Spleen (tissue), 11 donors: ENCODE measurements at regions not wholly inside any gene's neighbourhood (a gene's known extent, or its start where the extent isn't known, plus 50 kb on each side); places are given as distances from the start of the nearest gene placed in this dataset.

ENCODE experiments used
- DNase-seq: peaks from one replicate; pipeline ENCODE4 v3.0.0-alpha.2; 2020
- H3K27ac ChIP-seq, 8 donors: fragments of 200-600 bp; sonication (generic) in 7 of 8; 1 replicate in 4 of 8; 2 replicates in 4 of 8; pipeline versions ENCODE4 v1.5.0 to v1.8.0; 2016 to 2021; ENCODE audit warnings: inconsistent platforms in 4 of 8, mild to moderate bottlenecking in 4 of 8, moderate library complexity in 1 of 8
- H3K27me3 ChIP-seq, 7 donors: fragments of 200-600 bp; sonication (generic) in 6 of 7; replicated peaks in 1 of 7; 1 replicate in 4 of 7; 2 replicates in 3 of 7; pipeline versions ENCODE4 v1.5.0 to v1.8.0; 2016 to 2021; ENCODE audit warnings: inconsistent platforms in 3 of 7, mild to moderate bottlenecking in 1 of 7
- H3K36me3 ChIP-seq, 6 donors: fragments of 200-600 bp; sonication (generic) in 5 of 6; 1 replicate in 4 of 6; 2 replicates in 2 of 6; pipeline versions ENCODE4 v1.5.0 to v1.8.0; 2016 to 2021; ENCODE audit warnings: inconsistent platforms in 2 of 6
- H3K4me1 ChIP-seq, 6 donors: fragments of 200-600 bp; sonication (generic) in 5 of 6; 1 replicate in 3 of 6; 2 replicates in 3 of 6; pipeline versions ENCODE4 v1.5.0 to v1.8.0; 2016 to 2021; ENCODE audit warnings: inconsistent platforms in 3 of 6
- H3K4me3 ChIP-seq, 8 donors: fragments of 200-600 bp; sonication (generic) in 7 of 8; 1 replicate in 4 of 8; 2 replicates in 4 of 8; pipeline versions ENCODE4 v1.5.0 to v1.8.0; 2016 to 2021; ENCODE audit warnings: inconsistent platforms in 4 of 8, mild to moderate bottlenecking in 4 of 8, moderate library complexity in 2 of 8
- H3K9me3 ChIP-seq, 8 donors: fragments of 200-600 bp; sonication (generic) in 7 of 8; 1 replicate in 4 of 8; 2 replicates in 4 of 8; pipeline versions ENCODE4 v1.5.0 to v1.8.0; 2016 to 2021; ENCODE audit warnings: inconsistent platforms in 4 of 8
- POLR2A ChIP-seq, 3 donors: fragments of 450-650 bp; IDR thresholded peaks; one replicate each; pipeline ENCODE4 v1.5.1; 2017; ENCODE audit warnings: antibody characterized with exemption in 3 of 3, mild to moderate bottlenecking in 1 of 3
- POLR2AphosphoS5 ChIP-seq, 3 donors: sonication (generic); formaldehyde crosslinking; IDR thresholded peaks; one replicate each; pipeline ENCODE4 v1.5.1; 2017; ENCODE audit warnings: antibody characterized with exemption in 3 of 3
- WGBS, 5 donors: extraction: QIAGEN DNeasy Blood & Tissue Kit in 3 of 5; methylation state at CpG; one replicate each; pipeline versions ENCODE4 v1.1.5 to v1.1.7; 2013 to 2018; 5-methylcytosine and 5-hydroxymethylcytosine counted together
- intact Hi-C: fragments of 100-400 bp; cut with DNase I; formaldehyde crosslinking; loops from one replicate; pipeline ENCODE4 v1.15.0; 2023; ENCODE audit warnings: low total_unique reads
- TF ChIP-seq, protein P1 (sequence below), 11 experiments: fragments of 200-600 bp in 7 of 11; fragments of 450-650 bp in 4 of 11; sonication (generic) in 4 of 11; IDR thresholded peaks in 8 of 11; conservative IDR thresholded peaks in 3 of 11; 1 replicate in 7 of 11; 2 replicates in 4 of 11; pipeline versions ENCODE4 v1.4.0 to v1.8.0; 2016 to 2021; ENCODE audit warnings: antibody characterized with exemption in 11 of 11, inconsistent platforms in 4 of 11, mild to moderate bottlenecking in 1 of 11
- donor health status: healthy with polysubstance abuse.
- donor health status: DM: no; HTN: no; CAD: no; lungs with moderate emphysema.
- donor health status: DM: no; HTN: no; CAD: no.
- donor health status: Bipolar disorder and iron deficiency.
- donor health status: healthy.
- donor health status: DM: no; HTN: no; CAD: no.
- donor health status: DM: yes; HTN: yes; CAD: no.

DNA sequence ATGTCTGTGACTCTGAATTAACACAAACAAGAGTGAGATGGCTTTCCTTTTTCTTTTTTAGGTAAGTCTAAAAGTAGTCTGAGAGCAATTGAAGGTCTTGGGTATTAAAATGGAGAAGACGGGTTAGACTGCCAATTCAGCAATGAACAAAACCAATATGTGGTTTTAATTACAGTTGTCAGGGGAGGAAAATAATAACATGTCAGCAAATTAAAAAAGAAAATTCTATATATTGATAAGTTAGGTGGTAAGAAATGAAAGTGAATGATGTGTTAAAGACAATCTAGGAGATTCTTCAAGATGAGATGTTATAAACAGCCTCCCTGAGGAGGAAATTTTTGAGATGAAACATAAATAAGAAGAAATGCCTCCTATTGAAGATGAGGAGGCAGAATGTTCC lies 150.6 kb upstream of the HSF2 start:
- no peaks in the 10 kb centered on the region for H3K27me3 ChIP-seq
- H3K36me3 ChIP-seq: no peaks in the 10 kb centered on the region
- DNase-seq: no peak
- TF ChIP-seq POLR2A (IDR thresholded peaks at IDR 0.05) (no peak), POLR2AphosphoS5 (IDR thresholded peaks at IDR 0.05) (no peak)
- TF ChIP-seq, protein P1, sequence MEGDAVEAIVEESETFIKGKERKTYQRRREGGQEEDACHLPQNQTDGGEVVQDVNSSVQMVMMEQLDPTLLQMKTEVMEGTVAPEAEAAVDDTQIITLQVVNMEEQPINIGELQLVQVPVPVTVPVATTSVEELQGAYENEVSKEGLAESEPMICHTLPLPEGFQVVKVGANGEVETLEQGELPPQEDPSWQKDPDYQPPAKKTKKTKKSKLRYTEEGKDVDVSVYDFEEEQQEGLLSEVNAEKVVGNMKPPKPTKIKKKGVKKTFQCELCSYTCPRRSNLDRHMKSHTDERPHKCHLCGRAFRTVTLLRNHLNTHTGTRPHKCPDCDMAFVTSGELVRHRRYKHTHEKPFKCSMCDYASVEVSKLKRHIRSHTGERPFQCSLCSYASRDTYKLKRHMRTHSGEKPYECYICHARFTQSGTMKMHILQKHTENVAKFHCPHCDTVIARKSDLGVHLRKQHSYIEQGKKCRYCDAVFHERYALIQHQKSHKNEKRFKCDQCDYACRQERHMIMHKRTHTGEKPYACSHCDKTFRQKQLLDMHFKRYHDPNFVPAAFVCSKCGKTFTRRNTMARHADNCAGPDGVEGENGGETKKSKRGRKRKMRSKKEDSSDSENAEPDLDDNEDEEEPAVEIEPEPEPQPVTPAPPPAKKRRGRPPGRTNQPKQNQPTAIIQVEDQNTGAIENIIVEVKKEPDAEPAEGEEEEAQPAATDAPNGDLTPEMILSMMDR (IDR thresholded peaks at IDR 0.05 in 8 of 11, conservative IDR thresholded peaks at IDR 0.05 in 3 of 11): no peak
- H3K4me3 ChIP-seq: no peak overlapping the region
- intact Hi-C loops: no loop called here
- 40 to 47% (median 41%) methylated on average over 1 of the region's 1 CpG for WGBS, 5 donors
- no peak overlapping the region for H3K27ac ChIP-seq
- H3K4me1 ChIP-seq: no peaks in the 10 kb centered on the region
- H3K9me3 ChIP-seq: peaks cover 0 to 40% (median 28%) of the 10 kb centered on the region in 8 donors

DNA sequence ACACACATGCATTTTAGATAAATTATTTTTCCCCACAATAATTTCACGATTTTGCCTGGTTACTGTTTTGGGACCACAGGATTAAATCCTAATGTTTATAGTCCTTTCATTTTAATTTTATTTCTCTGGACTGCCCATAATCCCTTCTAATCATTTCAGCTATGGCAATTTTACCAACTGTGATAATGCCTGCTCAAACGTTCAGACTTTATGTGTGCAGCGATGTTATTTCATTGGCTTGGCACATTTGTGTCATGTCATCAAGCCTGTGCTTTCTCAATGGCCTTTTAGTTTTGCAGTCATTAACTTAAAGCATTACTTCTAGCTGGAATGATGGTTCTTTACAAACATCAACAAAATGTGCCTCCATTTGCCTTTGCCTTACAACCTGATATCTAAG lies 140.6 kb upstream of the HSF2 start:
- TF ChIP-seq POLR2A (IDR thresholded peaks at IDR 0.05) (no peak), POLR2AphosphoS5 (IDR thresholded peaks at IDR 0.05) (no peak)
- TF ChIP-seq, protein P1 (IDR thresholded peaks at IDR 0.05 in 8 of 11, conservative IDR thresholded peaks at IDR 0.05 in 3 of 11): no peak
- no peak for DNase-seq
- intact Hi-C loops: no loop called here

DNA sequence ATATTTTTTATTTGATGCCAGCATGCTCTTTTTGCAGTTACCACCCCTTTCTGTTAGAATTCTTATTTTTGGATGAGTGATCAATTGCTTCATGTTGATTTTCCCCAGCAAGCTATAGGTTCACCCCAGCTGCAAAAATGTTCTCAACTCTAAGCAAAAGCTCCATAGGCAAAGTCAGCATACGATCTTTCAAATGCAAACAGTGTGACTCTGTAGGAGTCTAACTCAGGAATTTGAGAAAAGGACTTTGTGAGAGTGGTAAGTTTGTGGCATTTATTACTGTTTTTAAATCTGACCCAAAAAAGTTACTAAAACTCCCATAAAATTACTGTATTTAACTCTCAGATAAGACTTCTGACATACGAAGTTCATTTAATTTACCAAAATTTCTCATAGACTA lies 134.9 kb upstream of the HSF2 start:
- no peaks in the 10 kb centered on the region for H3K4me1 ChIP-seq
- intact Hi-C loops: no loop called here
- H3K4me3 ChIP-seq: no peak overlapping the region
- 46 to 71% (median 53%) methylated on average over 2 of the region's 2 CpGs for WGBS, 5 donors
- no peak for DNase-seq
- no peaks in the 10 kb centered on the region for H3K36me3 ChIP-seq
- no peak overlapping the region for H3K27ac ChIP-seq
- no peaks in the 10 kb centered on the region for H3K27me3 ChIP-seq
- H3K9me3 ChIP-seq: peaks cover 0 to 24% (median 13%) of the 10 kb centered on the region in 8 donors
- no peak for TF ChIP-seq POLR2AphosphoS5 (IDR thresholded peaks at IDR 0.05)
- TF ChIP-seq POLR2A (IDR thresholded peaks at IDR 0.05): no peak
- TF ChIP-seq, protein P1 (IDR thresholded peaks at IDR 0.05 in 8 of 11, conservative IDR thresholded peaks at IDR 0.05 in 3 of 11): no peak

More for the DNA sequence above, 140.6 kb upstream of the HSF2 start:
- H3K4me3 ChIP-seq: no peak overlapping the region
- H3K27me3 ChIP-seq: no peaks in the 10 kb centered on the region
- no peaks in the 10 kb centered on the region for H3K36me3 ChIP-seq
- 72 to 91% (median 85%) methylated on average over 3 of the region's 3 CpGs for WGBS, 5 donors
- H3K4me1 ChIP-seq: no peaks in the 10 kb centered on the region
- no peaks in the 10 kb centered on the region for H3K9me3 ChIP-seq
- no peak overlapping the region for H3K27ac ChIP-seq

DNA sequence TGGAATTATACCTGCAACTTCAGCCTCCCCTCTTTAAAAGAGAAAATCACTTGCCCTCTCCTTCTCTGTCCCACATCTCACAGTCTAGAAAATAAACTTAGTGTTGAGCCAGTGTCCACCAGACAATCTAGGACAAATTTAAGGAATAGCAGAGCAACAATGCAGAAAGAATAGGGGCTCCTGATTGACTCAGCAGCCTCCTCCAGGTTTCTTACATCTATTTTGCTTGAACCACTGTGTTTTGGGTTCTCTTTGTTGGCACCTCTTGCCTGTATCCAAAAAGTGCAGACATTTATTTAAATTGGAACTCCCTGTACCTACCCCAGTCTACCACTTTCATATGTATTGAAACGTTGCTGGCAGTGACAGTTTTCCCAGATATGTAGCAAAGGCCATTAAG lies 133.7 kb upstream of the HSF2 start:
- Histone ChIP-seq H3K27ac (no peak overlapping the region), H3K36me3 (no peaks in the 10 kb centered on the region), H3K9me3 (peaks cover 0 to 36% (median 15%) of the 10 kb centered on the region in 8 donors), H3K4me1 (no peaks in the 10 kb centered on the region), H3K27me3 (no peaks in the 10 kb centered on the region), H3K4me3 (no peak overlapping the region)
- intact Hi-C loops: no loop called here
- no peak for DNase-seq
- TF ChIP-seq, protein P1 (IDR thresholded peaks at IDR 0.05 in 8 of 11, conservative IDR thresholded peaks at IDR 0.05 in 3 of 11): no peak
- TF ChIP-seq POLR2A (IDR thresholded peaks at IDR 0.05) (no peak), POLR2AphosphoS5 (IDR thresholded peaks at IDR 0.05) (no peak)
- WGBS, 5 donors: 47 to 67% (median 55%) methylated on average over 1 of the region's 1 CpG
